Right lobe of liver (tissue), 4 donors: ENCODE measurements at regions not wholly inside any gene's neighbourhood (a gene's known extent, or its start where the extent isn't known, plus 50 kb on each side); places are given as distances from the start of the nearest gene placed in this dataset.

Experiments used
- POLR2A ChIP-seq: fragments of 450-650 bp; IDR thresholded peaks from one replicate; pipeline ENCODE4 v1.6.1; 2017; ENCODE audit warnings: antibody characterized with exemption, mild to moderate bottlenecking
- TF ChIP-seq, protein P1 (sequence below), 4 donors: fragments of 200-600 bp in 3 of 4; fragments of 450-650 bp in 1 of 4; IDR thresholded peaks; one replicate each; pipeline versions ENCODE4 v1.5.1 to v1.8.0; 2016 to 2022; ENCODE audit warnings: antibody characterized with exemption in 4 of 4, mild to moderate bottlenecking in 2 of 4
- donor health status: DM: no; HTN: no; CAD: no.
- donor health status: DM: no; HTN: no; CAD: no.
- donor health status: DM: no; HTN: yes; CAD: no.

DNA sequence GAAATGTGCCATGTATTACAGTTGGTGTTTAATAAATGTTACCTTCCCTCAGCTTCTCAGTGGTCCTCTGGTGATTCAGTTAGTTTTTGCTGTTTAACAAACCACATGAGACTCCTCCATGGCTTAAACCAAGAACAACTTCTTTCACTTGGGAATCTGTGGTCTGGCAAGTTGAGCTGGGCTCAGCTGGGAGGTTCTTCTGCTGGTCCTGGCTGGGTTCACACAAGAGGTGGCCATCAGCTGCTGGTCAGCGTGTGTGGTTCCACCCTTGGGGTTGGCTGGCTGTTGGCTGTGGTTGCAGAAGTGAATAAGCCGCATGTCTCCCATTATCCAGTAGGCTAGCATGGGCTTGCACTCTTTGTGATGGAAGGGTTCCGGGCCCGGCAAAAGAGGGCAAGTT lies 160.5 kb downstream of the MIAT start:
- TF ChIP-seq POLR2A: no peak
- TF ChIP-seq, protein P1, sequence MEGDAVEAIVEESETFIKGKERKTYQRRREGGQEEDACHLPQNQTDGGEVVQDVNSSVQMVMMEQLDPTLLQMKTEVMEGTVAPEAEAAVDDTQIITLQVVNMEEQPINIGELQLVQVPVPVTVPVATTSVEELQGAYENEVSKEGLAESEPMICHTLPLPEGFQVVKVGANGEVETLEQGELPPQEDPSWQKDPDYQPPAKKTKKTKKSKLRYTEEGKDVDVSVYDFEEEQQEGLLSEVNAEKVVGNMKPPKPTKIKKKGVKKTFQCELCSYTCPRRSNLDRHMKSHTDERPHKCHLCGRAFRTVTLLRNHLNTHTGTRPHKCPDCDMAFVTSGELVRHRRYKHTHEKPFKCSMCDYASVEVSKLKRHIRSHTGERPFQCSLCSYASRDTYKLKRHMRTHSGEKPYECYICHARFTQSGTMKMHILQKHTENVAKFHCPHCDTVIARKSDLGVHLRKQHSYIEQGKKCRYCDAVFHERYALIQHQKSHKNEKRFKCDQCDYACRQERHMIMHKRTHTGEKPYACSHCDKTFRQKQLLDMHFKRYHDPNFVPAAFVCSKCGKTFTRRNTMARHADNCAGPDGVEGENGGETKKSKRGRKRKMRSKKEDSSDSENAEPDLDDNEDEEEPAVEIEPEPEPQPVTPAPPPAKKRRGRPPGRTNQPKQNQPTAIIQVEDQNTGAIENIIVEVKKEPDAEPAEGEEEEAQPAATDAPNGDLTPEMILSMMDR (IDR thresholded peaks at IDR 0.05): no peak
